ENCODE measurements at regions not wholly inside any gene's neighbourhood (a gene's known extent, or its start where the extent isn't known, plus 50 kb on each side); places are given as distances from the start of the nearest gene placed in this dataset.
"Not testable (repeated sequence)": the region's sequence is repeated elsewhere in the genome, so short reads cannot be mapped to it uniquely, and the experiment has no call there.

DNA sequence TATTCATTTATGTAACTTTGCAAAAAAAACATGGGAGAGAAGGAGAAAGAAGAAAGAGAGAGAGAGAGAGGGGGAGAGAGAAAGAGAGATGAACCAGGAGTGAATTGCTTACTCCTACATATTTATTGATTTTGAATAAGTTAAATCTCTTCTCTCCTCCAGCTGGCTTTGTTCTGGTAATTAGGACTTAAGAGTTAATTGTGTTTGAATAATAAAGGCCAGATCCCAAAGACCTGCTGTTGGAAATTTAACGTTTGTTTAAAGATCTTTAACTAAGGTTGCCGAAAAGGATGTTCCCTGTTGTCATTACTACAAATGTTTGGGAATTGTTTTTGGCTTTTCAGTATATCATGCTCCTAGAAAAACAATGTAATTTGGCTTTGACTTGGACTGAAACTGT lies 473.0 kb downstream of the TUSC1 start:
- peaks cover 1 to 49% (median 14%) of the 10 kb centered on the region in 11 donors for H3K9me3 Mint-ChIP-seq
- no peak overlapping the region for H3K4me3 Mint-ChIP-seq
- intact Hi-C loops (cut with micrococcal nuclease): no loop called here
- no peak for ATAC-seq
- no peak overlapping the region for H3K27ac ChIP-seq (ENCODE audit: low read depth, low read length)
- H3K27ac Mint-ChIP-seq: no peak overlapping the region
- no peaks in the 10 kb centered on the region for H3K4me1 Mint-ChIP-seq
- ChIA-PET CTCF (no interaction called here), POLR2A (no interaction called here)
- no peaks in the 10 kb centered on the region for H3K27me3 ChIP-seq (ENCODE audit: control insufficient read depth in 2 of 2, insufficient read depth in 2 of 2, low read length in 2 of 2)
- no peak for DNase-seq
- no peaks in the 10 kb centered on the region for H3K36me3 ChIP-seq (ENCODE audit: control insufficient read depth in 2 of 3, insufficient read depth in 3 of 3, low read length in 3 of 3)
- H3K36me3 Mint-ChIP-seq: no peaks in the 10 kb centered on the region
- H3K27me3 Mint-ChIP-seq: no peaks in the 10 kb centered on the region
- no peak overlapping the region for H3K4me3 ChIP-seq (ENCODE audit: low read length)
- no peaks in the 10 kb centered on the region for H3K9me3 ChIP-seq (ENCODE audit: control insufficient read depth in 2 of 3, low read length in 3 of 3)
- H3K4me1 ChIP-seq (ENCODE audit: control insufficient read depth in 2 of 2, insufficient read depth in 2 of 2, low read length in 2 of 2): no peaks in the 10 kb centered on the region

DNA sequence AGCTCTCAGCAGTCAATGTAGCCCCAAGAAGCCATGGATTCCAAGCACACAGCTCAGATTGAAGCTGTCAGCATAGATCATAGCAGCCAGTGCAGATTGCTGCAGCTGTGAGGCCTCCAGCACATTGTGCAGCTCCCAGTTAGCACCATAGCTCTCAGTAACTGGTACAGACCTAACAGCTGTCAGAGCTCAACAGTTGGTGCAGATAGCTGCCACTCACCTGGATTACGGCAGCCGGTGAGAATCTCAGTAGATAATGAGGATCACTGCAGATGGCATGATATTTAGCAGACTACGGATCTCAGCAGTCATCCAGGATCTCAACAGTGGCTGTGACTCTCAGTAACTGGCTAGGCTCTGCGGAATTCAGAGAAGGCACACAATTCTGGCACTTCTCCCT lies 500.4 kb downstream of the TUSC1 start:
- no peaks in the 10 kb centered on the region for H3K4me1 Mint-ChIP-seq
- Histone ChIP-seq H3K27ac (ENCODE audit: low read depth, low read length) (no peak overlapping the region), H3K36me3 (ENCODE audit: control insufficient read depth in 2 of 3, insufficient read depth in 3 of 3, low read length in 3 of 3) (no peaks in the 10 kb centered on the region), H3K4me1 (ENCODE audit: control insufficient read depth in 2 of 2, insufficient read depth in 2 of 2, low read length in 2 of 2) (no peaks in the 10 kb centered on the region), H3K27me3 (ENCODE audit: control insufficient read depth in 2 of 2, insufficient read depth in 2 of 2, low read length in 2 of 2) (no peaks in the 10 kb centered on the region), H3K4me3 (ENCODE audit: low read length) (no peak overlapping the region), H3K9me3 (ENCODE audit: control insufficient read depth in 2 of 3, low read length in 3 of 3) (peaks cover 0 to 9% (median 0%) of the 10 kb centered on the region in 3 experiments)
- ChIA-PET POLR2A (no interaction called here), CTCF (no interaction called here)
- peaks cover 0 to 4% (median 0%) of the 10 kb centered on the region in 5 donors for H3K36me3 Mint-ChIP-seq
- peaks cover 6 to 47% (median 15%) of the 10 kb centered on the region in 11 donors for H3K9me3 Mint-ChIP-seq
- no peaks in the 10 kb centered on the region for H3K27me3 Mint-ChIP-seq
- DNase-seq (no peak), ATAC-seq (no peak)
- no peak overlapping the region for H3K27ac Mint-ChIP-seq
- no peak overlapping the region for H3K4me3 Mint-ChIP-seq
- intact Hi-C loops (cut with micrococcal nuclease): no loop called here

DNA sequence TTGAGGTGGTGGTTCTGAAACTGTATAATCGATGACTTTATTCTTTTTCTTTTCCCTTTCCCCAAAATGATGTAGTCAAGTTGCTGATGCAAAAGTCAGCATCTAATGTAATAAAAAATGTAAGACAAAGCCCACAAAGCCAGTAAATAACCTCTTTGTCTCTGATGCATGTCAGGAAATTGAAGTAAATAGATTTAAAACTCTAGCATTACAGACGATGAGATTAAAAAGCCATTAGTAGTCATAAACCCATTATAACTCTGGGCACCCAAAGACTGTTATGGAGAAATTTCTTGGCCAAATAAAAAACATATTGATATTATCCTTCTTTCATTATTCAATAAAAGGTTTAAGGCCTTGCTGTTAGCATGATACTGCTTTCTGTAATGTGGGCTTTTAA lies 548.7 kb downstream of the TUSC1 start:
- no peaks in the 10 kb centered on the region for H3K27me3 Mint-ChIP-seq
- H3K9me3 ChIP-seq (ENCODE audit: control insufficient read depth in 2 of 3, low read length in 3 of 3): no peaks in the 10 kb centered on the region
- H3K27ac Mint-ChIP-seq: no peak overlapping the region
- H3K36me3 Mint-ChIP-seq: no peaks in the 10 kb centered on the region
- H3K36me3 ChIP-seq (ENCODE audit: control insufficient read depth in 2 of 3, insufficient read depth in 3 of 3, low read length in 3 of 3): no peaks in the 10 kb centered on the region
- POLR2A ChIA-PET: no interaction called here
- no peaks in the 10 kb centered on the region for H3K4me1 ChIP-seq (ENCODE audit: control insufficient read depth in 2 of 2, insufficient read depth in 2 of 2, low read length in 2 of 2)
- no peak for DNase-seq
- no peak overlapping the region for H3K27ac ChIP-seq (ENCODE audit: low read depth, low read length)
- no peak overlapping the region for H3K4me3 Mint-ChIP-seq
- no peak for ATAC-seq
- CTCF ChIA-PET: no interaction called here
- H3K27me3 ChIP-seq (ENCODE audit: control insufficient read depth in 2 of 2, insufficient read depth in 2 of 2, low read length in 2 of 2): no peaks in the 10 kb centered on the region
- no peaks in the 10 kb centered on the region for H3K4me1 Mint-ChIP-seq
- intact Hi-C loops (cut with micrococcal nuclease): no loop called here
- no peak overlapping the region for H3K4me3 ChIP-seq (ENCODE audit: low read length)
- H3K9me3 Mint-ChIP-seq: peaks cover 0 to 26% (median 11%) of the 10 kb centered on the region in 11 donors

DNA sequence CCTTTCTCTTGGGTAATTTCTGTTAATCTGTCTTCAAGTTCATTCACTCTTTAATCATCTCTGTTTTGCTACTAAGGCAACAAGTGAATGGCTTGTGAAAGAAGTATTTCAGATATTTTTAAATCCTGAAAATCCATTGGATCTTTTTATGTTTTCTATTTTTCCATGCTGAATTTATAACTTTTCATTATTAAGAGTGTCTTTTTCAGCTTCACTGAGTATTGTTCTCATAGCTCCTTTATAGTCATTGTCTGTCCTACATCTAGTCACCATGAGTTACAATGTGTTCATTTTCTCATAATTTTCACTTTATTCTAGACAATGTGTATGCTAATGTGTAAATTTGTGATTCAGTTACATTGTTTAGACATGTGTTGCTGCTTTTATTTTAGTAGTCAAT lies 556.4 kb downstream of the TUSC1 start:
- no peak overlapping the region for H3K4me3 Mint-ChIP-seq
- H3K9me3 Mint-ChIP-seq: peaks cover 3 to 32% (median 13%) of the 10 kb centered on the region in 11 donors
- no peaks in the 10 kb centered on the region for H3K27me3 Mint-ChIP-seq
- peaks cover 0 to 4% (median 0%) of the 10 kb centered on the region in 3 experiments for H3K9me3 ChIP-seq (ENCODE audit: control insufficient read depth in 2 of 3, low read length in 3 of 3)
- no peaks in the 10 kb centered on the region for H3K27me3 ChIP-seq (ENCODE audit: control insufficient read depth in 2 of 2, insufficient read depth in 2 of 2, low read length in 2 of 2)
- ATAC-seq (no peak), DNase-seq (no peak)
- no peak overlapping the region for H3K27ac Mint-ChIP-seq
- intact Hi-C loops (cut with micrococcal nuclease): no loop called here
- POLR2A ChIA-PET: no interaction called here
- no peaks in the 10 kb centered on the region for H3K4me1 Mint-ChIP-seq
- H3K4me3 ChIP-seq (ENCODE audit: low read length): no peak overlapping the region
- H3K27ac ChIP-seq (ENCODE audit: low read depth, low read length): no peak overlapping the region
- CTCF ChIA-PET: no interaction called here
- H3K36me3 Mint-ChIP-seq: no peaks in the 10 kb centered on the region
- H3K4me1 ChIP-seq (ENCODE audit: control insufficient read depth in 2 of 2, insufficient read depth in 2 of 2, low read length in 2 of 2): no peaks in the 10 kb centered on the region
- H3K36me3 ChIP-seq (ENCODE audit: control insufficient read depth in 2 of 3, insufficient read depth in 3 of 3, low read length in 3 of 3): no peaks in the 10 kb centered on the region

DNA sequence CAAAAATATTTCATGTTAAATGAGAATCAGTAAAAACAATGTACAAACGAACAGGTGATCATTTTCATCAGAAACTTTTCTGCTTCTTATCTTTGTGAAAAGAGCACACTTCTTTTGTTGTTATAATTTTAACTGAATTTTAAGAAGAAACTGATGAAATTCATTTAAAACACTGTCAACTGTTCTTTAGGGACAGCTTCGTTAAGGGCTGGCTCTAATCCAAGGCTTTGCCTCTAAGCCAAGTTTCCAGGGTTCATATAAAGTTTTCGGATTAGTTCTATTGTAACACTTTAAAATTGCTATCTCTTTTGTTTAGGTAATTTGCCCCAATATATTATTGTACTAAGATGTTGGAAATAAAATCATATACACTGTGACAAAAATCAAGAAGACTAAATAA lies 559.2 kb downstream of the TUSC1 start:
- Mint-ChIP-seq H3K36me3 (peaks cover 0 to 7% (median 0%) of the 10 kb centered on the region in 5 donors), H3K9me3 (peaks cover 2 to 38% (median 19%) of the 10 kb centered on the region in 11 donors), H3K27me3 (no peaks in the 10 kb centered on the region), H3K27ac (no peak overlapping the region), H3K4me1 (no peaks in the 10 kb centered on the region), H3K4me3 (no peak overlapping the region)
- ATAC-seq (no peak), DNase-seq (no peak)
- ChIA-PET CTCF (no interaction called here), POLR2A (no interaction called here)
- Histone ChIP-seq H3K27ac (ENCODE audit: low read depth, low read length) (no peak overlapping the region), H3K36me3 (ENCODE audit: control insufficient read depth in 2 of 3, insufficient read depth in 3 of 3, low read length in 3 of 3) (no peaks in the 10 kb centered on the region), H3K9me3 (ENCODE audit: control insufficient read depth in 2 of 3, low read length in 3 of 3) (peaks cover 0 to 12% (median 0%) of the 10 kb centered on the region in 3 experiments), H3K4me1 (ENCODE audit: control insufficient read depth in 2 of 2, insufficient read depth in 2 of 2, low read length in 2 of 2) (no peaks in the 10 kb centered on the region), H3K27me3 (ENCODE audit: control insufficient read depth in 2 of 2, insufficient read depth in 2 of 2, low read length in 2 of 2) (no peaks in the 10 kb centered on the region), H3K4me3 (ENCODE audit: low read length) (no peak overlapping the region)
- intact Hi-C loops (cut with micrococcal nuclease): no loop called here

DNA sequence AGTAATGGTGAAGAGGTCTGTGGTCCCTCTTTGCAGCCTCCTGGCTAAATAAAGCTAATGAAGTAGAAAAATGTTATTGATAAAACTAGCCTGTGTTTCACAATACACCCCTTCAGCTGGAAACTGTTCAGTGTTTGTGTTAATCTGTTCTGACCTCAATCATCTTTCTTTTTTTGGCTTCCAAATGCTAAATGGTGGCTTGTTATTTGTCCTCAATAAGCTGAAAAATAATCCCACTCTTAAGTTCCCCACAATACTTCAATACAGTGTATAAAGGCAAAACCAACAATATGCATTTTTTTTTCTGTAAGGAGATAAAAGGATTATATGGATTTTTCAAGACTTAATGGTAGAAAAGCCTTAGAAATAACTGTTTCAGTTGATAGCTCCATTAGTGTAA lies 560.5 kb downstream of the TUSC1 start:
- Mint-ChIP-seq H3K27ac (no peak overlapping the region), H3K27me3 (no peaks in the 10 kb centered on the region), H3K4me3 (no peak overlapping the region), H3K36me3 (peaks cover 0 to 7% (median 0%) of the 10 kb centered on the region in 5 donors), H3K4me1 (no peaks in the 10 kb centered on the region), H3K9me3 (peaks cover 2 to 32% (median 20%) of the 10 kb centered on the region in 11 donors)
- Histone ChIP-seq H3K27me3 (ENCODE audit: control insufficient read depth in 2 of 2, insufficient read depth in 2 of 2, low read length in 2 of 2) (no peaks in the 10 kb centered on the region), H3K27ac (ENCODE audit: low read depth, low read length) (no peak overlapping the region), H3K4me1 (ENCODE audit: control insufficient read depth in 2 of 2, insufficient read depth in 2 of 2, low read length in 2 of 2) (no peaks in the 10 kb centered on the region), H3K36me3 (ENCODE audit: control insufficient read depth in 2 of 3, insufficient read depth in 3 of 3, low read length in 3 of 3) (no peaks in the 10 kb centered on the region), H3K4me3 (ENCODE audit: low read length) (no peak overlapping the region), H3K9me3 (ENCODE audit: control insufficient read depth in 2 of 3, low read length in 3 of 3) (peaks cover 0 to 12% (median 0%) of the 10 kb centered on the region in 3 experiments)
- ChIA-PET CTCF (no interaction called here), POLR2A (no interaction called here)
- ATAC-seq (no peak), DNase-seq (no peak)
- intact Hi-C loops (cut with micrococcal nuclease): no loop called here

DNA sequence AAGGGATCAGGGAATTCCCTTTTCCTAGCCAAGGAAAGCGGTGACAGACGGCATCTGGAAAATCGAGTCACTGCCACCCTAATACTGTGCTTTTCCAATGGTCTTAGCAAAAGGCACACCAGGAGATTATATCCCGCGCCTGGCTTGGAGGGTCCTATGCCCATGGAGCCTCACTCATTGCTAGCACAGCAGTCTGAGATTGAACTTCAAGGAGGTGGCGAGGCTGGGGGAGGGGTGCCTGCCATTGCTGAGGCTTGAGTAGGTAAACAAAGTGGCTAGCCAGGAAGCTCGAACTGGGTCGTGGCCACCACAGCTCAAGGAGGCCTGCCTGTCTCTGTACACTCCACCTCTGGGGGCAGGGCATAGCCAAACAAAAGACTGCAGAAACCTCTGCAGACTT lies 556.5 kb upstream of the IZUMO3 start:
- H3K4me3 Mint-ChIP-seq; H3K4me1 Mint-ChIP-seq; H3K36me3 Mint-ChIP-seq; H3K9me3 ChIP-seq (ENCODE audit: control insufficient read depth in 2 of 3, low read length in 3 of 3); H3K27ac ChIP-seq (ENCODE audit: low read depth, low read length); H3K4me3 ChIP-seq (ENCODE audit: low read length); ATAC-seq; POLR2A ChIA-PET; H3K4me1 ChIP-seq (ENCODE audit: control insufficient read depth in 2 of 2, insufficient read depth in 2 of 2, low read length in 2 of 2); H3K27me3 Mint-ChIP-seq; intact Hi-C loops (cut with micrococcal nuclease); H3K27me3 ChIP-seq (ENCODE audit: control insufficient read depth in 2 of 2, insufficient read depth in 2 of 2, low read length in 2 of 2); DNase-seq; CTCF ChIA-PET; H3K36me3 ChIP-seq (ENCODE audit: control insufficient read depth in 2 of 3, insufficient read depth in 3 of 3, low read length in 3 of 3); H3K27ac Mint-ChIP-seq: not testable (repeated sequence)
- H3K9me3 Mint-ChIP-seq: peaks cover 0 to 29% (median 15%) of the 10 kb centered on the region in 11 donors

All from naive thymus-derived CD4-positive, alpha-beta T cell (primary cell).